ENCODE measurements at regions not wholly inside any gene's neighbourhood (a gene's known extent, or its start where the extent isn't known, plus 50 kb on each side); places are given as distances from the start of the nearest gene placed in this dataset.

- peaks cover 0 to 4% (median 2%) of the 10 kb centered on the region in 7 donors for H3K9me3 Mint-ChIP-seq
- Histone ChIP-seq H3K4me2 (replicated peaks; ENCODE audit: extremely low read depth, low read length, poor library complexity, severe bottlenecking) (no peak overlapping the region), H3K79me2 (ENCODE audit: insufficient read depth, low read length) (no peaks in the 10 kb centered on the region), H3K4me3 (replicated peaks in 1 of 3; ENCODE audit: low read depth in 2 of 3, low read length in 3 of 3) (no peak overlapping the region), H3K36me3 (replicated peaks in 1 of 2; ENCODE audit: control insufficient read depth in 1 of 2, insufficient read depth in 2 of 2, low read length in 2 of 2) (no peaks in the 10 kb centered on the region), H4K20me1 (ENCODE audit: insufficient read depth, low read length) (no peaks in the 10 kb centered on the region), H3K27ac (ENCODE audit: low read depth in 1 of 2, low read length in 2 of 2) (no peak overlapping the region), H3K9ac (ENCODE audit: insufficient read depth, low read length, poor library complexity, severe bottlenecking) (no peak overlapping the region), H3K9me3 (replicated peaks in 1 of 2; ENCODE audit: control insufficient read depth in 1 of 2, insufficient read depth in 1 of 2, low read length in 2 of 2) (peaks cover 0 to 7% of the 10 kb centered on the region in 2 donors), H2AFZ (ENCODE audit: insufficient read depth, low read depth, low read length, poor library complexity, severe bottlenecking) (no peak overlapping the region), H3K4me1 (ENCODE audit: control insufficient read depth in 1 of 2, insufficient read depth in 2 of 2, low read length in 2 of 2) (no peaks in the 10 kb centered on the region), H3K27me3 (ENCODE audit: control insufficient read depth in 2 of 2, insufficient read depth in 2 of 2, low read length in 2 of 2) (no peaks in the 10 kb centered on the region)
- no peak for TF ChIP-seq CTCF (IDR thresholded peaks at IDR 0.05)
- 100% methylated on average over 2 of the region's 3 CpGs for WGBS (ENCODE audit: insufficient coverage)
- DNase-seq = no peak
- H3K27ac Mint-ChIP-seq = no peak overlapping the region
- intact Hi-C loops (cut with micrococcal nuclease) = no loop called here
- no peaks in the 10 kb centered on the region for H3K36me3 Mint-ChIP-seq
- H3K4me1 Mint-ChIP-seq = no peaks in the 10 kb centered on the region
- peaks cover 0 to 2% (median 0%) of the 10 kb centered on the region in 3 donors for H3K27me3 Mint-ChIP-seq (ENCODE audit: low read depth in 3 of 3)
- no peak overlapping the region for H3K4me3 Mint-ChIP-seq
Measured at GRCh38 chr18:32595832-32596231, 125.2 kb upstream of the GAREM1 start.

- H3K9ac ChIP-seq (ENCODE audit: insufficient read depth, low read length, poor library complexity, severe bottlenecking) = no peak overlapping the region
- no peaks in the 10 kb centered on the region for H3K27me3 ChIP-seq (ENCODE audit: control insufficient read depth in 2 of 2, insufficient read depth in 2 of 2, low read length in 2 of 2)
- Mint-ChIP-seq H3K27ac (no peak overlapping the region), H3K4me1 (no peaks in the 10 kb centered on the region), H3K4me3 (no peak overlapping the region), H3K27me3 (ENCODE audit: low read depth in 3 of 3) (peaks cover 0 to 3% (median 2%) of the 10 kb centered on the region in 3 donors), H3K9me3 (peaks cover 0 to 8% (median 1%) of the 10 kb centered on the region in 7 donors), H3K36me3 (no peaks in the 10 kb centered on the region)
- no peaks in the 10 kb centered on the region for H3K79me2 ChIP-seq (ENCODE audit: insufficient read depth, low read length)
- no CpG with 5 or more reads among the region's 5 CpGs for WGBS (ENCODE audit: insufficient coverage)
- no peak for DNase-seq
- H4K20me1 ChIP-seq (ENCODE audit: insufficient read depth, low read length) = no peaks in the 10 kb centered on the region
- no peak overlapping the region for H3K4me3 ChIP-seq (replicated peaks in 1 of 3; ENCODE audit: low read depth in 2 of 3, low read length in 3 of 3)
- no peaks in the 10 kb centered on the region for H3K4me1 ChIP-seq (ENCODE audit: control insufficient read depth in 1 of 2, insufficient read depth in 2 of 2, low read length in 2 of 2)
- H2AFZ ChIP-seq (ENCODE audit: insufficient read depth, low read depth, low read length, poor library complexity, severe bottlenecking) = no peak overlapping the region
- no peaks in the 10 kb centered on the region for H3K9me3 ChIP-seq (replicated peaks in 1 of 2; ENCODE audit: control insufficient read depth in 1 of 2, insufficient read depth in 1 of 2, low read length in 2 of 2)
- no peak overlapping the region for H3K4me2 ChIP-seq (replicated peaks; ENCODE audit: extremely low read depth, low read length, poor library complexity, severe bottlenecking)
- intact Hi-C loops (cut with micrococcal nuclease) = no loop called here
- no peak for TF ChIP-seq CTCF (IDR thresholded peaks at IDR 0.05)
- H3K27ac ChIP-seq (ENCODE audit: low read depth in 1 of 2, low read length in 2 of 2) = no peak overlapping the region
- H3K36me3 ChIP-seq (replicated peaks in 1 of 2; ENCODE audit: control insufficient read depth in 1 of 2, insufficient read depth in 2 of 2, low read length in 2 of 2) = no peaks in the 10 kb centered on the region
Measured at GRCh38 chr18:32588191-32588590, 117.5 kb upstream of the GAREM1 start.

All from CD14-positive monocyte (primary cell).